Kidney capillary endothelial cell (primary cell): ENCODE measurements at regions not wholly inside any gene's neighbourhood (a gene's known extent, or its start where the extent isn't known, plus 50 kb on each side); places are given as distances from the start of the nearest gene placed in this dataset.

Source experiments
- DNase-seq: peaks from one replicate; pipeline ENCODE4 v3.0.0-alpha.2; 2018; ENCODE audit warnings: low spot score

- no peak for DNase-seq
These were observed 89.6 kb upstream of the SETBP1 start for GRCh38 chr18:44590956-44591670.

- no peak for DNase-seq
These were observed 88.0 kb upstream of the SETBP1 start for GRCh38 chr18:44592639-44593038.

- DNase-seq = no peak
These were observed 85.8 kb upstream of the SETBP1 start for GRCh38 chr18:44594799-44595467.

GRCh38 chr18:44597797-44598196, 82.9 kb upstream of the SETBP1 start:
- DNase-seq = no peak

- no peak for DNase-seq
These were observed 82.2 kb upstream of the SETBP1 start for GRCh38 chr18:44598514-44598913.

GRCh38 chr18:44599412-44599811, 81.3 kb upstream of the SETBP1 start:
- no peak for DNase-seq

GRCh38 chr18:44601447-44601846, 79.2 kb upstream of the SETBP1 start:
- no peak for DNase-seq

- DNase-seq = no peak
These were observed 78.3 kb upstream of the SETBP1 start for GRCh38 chr18:44602380-44602779.

GRCh38 chr18:44602845-44603244, 77.8 kb upstream of the SETBP1 start:
- no peak for DNase-seq

GRCh38 chr18:44609181-44609941, 71.3 kb upstream of the SETBP1 start:
- DNase-seq = no peak

- no peak for DNase-seq
These were observed 59.9 kb upstream of the SETBP1 start for GRCh38 chr18:44620812-44621211.

- no peak for DNase-seq
These were observed 56.6 kb upstream of the SETBP1 start for GRCh38 chr18:44624052-44624451.

- DNase-seq = no peak
These were observed 55.3 kb upstream of the SETBP1 start for GRCh38 chr18:44625386-44625785.

GRCh38 chr18:44626236-44626635, 54.5 kb upstream of the SETBP1 start:
- DNase-seq = no peak

GRCh38 chr18:44626807-44627206, 53.9 kb upstream of the SETBP1 start:
- no peak for DNase-seq

- no peak for DNase-seq
These were observed 53.4 kb upstream of the SETBP1 start for GRCh38 chr18:44627280-44627679.

GRCh38 chr18:44629406-44629805, 51.3 kb upstream of the SETBP1 start:
- DNase-seq = no peak

GRCh38 chr18:44630118-44630517, 50.6 kb upstream of the SETBP1 start:
- no peak for DNase-seq
